ENCODE measurements at regions not wholly inside any gene's neighbourhood (a gene's known extent, or its start where the extent isn't known, plus 50 kb on each side); places are given as distances from the start of the nearest gene placed in this dataset.

DNA sequence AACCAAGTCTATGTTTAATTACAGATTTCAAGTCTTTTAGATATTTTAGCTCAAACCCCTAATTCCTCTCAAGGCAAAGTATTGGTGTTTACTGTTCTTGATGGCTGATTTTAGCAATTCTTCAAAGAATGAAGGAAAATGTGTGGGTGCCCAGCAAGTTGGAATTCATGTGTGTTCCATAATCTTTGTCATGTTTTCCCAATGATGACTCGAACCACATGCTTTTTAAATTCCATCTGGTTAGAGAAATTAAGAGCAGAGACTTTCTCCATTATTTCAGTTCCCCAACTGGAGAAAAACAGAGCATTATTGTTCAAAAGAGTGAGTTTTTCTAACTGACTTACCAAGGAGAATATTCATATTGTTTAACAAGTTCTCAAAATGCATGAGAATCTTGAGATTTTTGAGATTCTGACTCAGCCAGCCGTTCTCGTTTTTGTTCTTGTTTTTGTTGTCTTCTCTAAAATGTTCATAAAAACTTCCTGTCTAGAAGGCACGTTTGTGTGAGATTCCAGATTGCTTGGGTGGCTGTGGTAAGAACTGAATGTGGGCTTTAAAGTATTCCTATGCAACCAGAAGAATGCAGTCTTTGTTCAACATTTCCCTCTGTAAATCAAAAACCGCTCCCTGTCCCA, 404.7 kb downstream of the IRS2 start:
- Histone ChIP-seq H3K27me3 (ENCODE audit: control insufficient read depth, insufficient read depth, low read length) (no peaks in the 10 kb centered on the region), H3K4me3 (ENCODE audit: low read depth, low read length) (no peak overlapping the region), H3K36me3 (ENCODE audit: control insufficient read depth, insufficient read depth, low read length) (no peaks in the 10 kb centered on the region)
- TF ChIP-seq, protein P1, sequence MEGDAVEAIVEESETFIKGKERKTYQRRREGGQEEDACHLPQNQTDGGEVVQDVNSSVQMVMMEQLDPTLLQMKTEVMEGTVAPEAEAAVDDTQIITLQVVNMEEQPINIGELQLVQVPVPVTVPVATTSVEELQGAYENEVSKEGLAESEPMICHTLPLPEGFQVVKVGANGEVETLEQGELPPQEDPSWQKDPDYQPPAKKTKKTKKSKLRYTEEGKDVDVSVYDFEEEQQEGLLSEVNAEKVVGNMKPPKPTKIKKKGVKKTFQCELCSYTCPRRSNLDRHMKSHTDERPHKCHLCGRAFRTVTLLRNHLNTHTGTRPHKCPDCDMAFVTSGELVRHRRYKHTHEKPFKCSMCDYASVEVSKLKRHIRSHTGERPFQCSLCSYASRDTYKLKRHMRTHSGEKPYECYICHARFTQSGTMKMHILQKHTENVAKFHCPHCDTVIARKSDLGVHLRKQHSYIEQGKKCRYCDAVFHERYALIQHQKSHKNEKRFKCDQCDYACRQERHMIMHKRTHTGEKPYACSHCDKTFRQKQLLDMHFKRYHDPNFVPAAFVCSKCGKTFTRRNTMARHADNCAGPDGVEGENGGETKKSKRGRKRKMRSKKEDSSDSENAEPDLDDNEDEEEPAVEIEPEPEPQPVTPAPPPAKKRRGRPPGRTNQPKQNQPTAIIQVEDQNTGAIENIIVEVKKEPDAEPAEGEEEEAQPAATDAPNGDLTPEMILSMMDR (IDR thresholded peaks at IDR 0.05; ENCODE audit: insufficient read depth, low read length, poor library complexity, severe bottlenecking) = no peak
- DNase-seq (ENCODE audit: low read depth) = peak; percentile 39

GRCh38 chr13:109380457-109380856, 405.9 kb downstream of the IRS2 start:
- H3K4me3 ChIP-seq (ENCODE audit: low read depth, low read length) = no peak overlapping the region
- no peak for DNase-seq (ENCODE audit: low read depth)
- H3K36me3 ChIP-seq (ENCODE audit: control insufficient read depth, insufficient read depth, low read length) = no peaks in the 10 kb centered on the region
- TF ChIP-seq, protein P1 (IDR thresholded peaks at IDR 0.05; ENCODE audit: insufficient read depth, low read length, poor library complexity, severe bottlenecking) = no peak
- H3K27me3 ChIP-seq (ENCODE audit: control insufficient read depth, insufficient read depth, low read length) = no peaks in the 10 kb centered on the region

DNA sequence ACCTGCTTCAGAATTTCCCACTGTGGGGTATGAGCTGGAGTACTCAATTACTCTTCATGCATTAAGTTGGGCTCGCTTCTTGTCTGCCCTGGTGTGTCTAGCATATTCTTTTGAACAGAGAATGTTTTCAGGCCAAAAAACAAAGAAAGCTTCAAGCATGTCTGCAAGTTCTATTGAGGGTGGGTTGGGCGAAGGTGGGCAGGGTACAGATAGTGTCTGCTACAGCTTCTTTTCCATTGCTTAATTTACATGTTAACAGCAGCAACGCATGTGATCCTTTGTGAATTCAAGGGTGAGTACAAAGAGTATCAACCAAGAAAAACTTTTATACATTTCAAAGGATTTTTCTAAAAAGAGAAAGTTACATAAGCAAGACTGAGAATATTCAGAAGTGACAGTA, 406.5 kb downstream of the IRS2 start:
- Histone ChIP-seq H3K4me3 (ENCODE audit: low read depth, low read length) (no peak overlapping the region), H3K27me3 (ENCODE audit: control insufficient read depth, insufficient read depth, low read length) (no peaks in the 10 kb centered on the region), H3K36me3 (ENCODE audit: control insufficient read depth, insufficient read depth, low read length) (no peaks in the 10 kb centered on the region)
- no peak for DNase-seq (ENCODE audit: low read depth)
- TF ChIP-seq, protein P1 (IDR thresholded peaks at IDR 0.05; ENCODE audit: insufficient read depth, low read length, poor library complexity, severe bottlenecking) = no peak

GRCh38 chr13:109376936-109377335, 409.4 kb downstream of the IRS2 start:
- no peak for DNase-seq (ENCODE audit: low read depth)
- Histone ChIP-seq H3K36me3 (ENCODE audit: control insufficient read depth, insufficient read depth, low read length) (no peaks in the 10 kb centered on the region), H3K27me3 (ENCODE audit: control insufficient read depth, insufficient read depth, low read length) (no peaks in the 10 kb centered on the region), H3K4me3 (ENCODE audit: low read depth, low read length) (no peak overlapping the region)
- TF ChIP-seq, protein P1 (IDR thresholded peaks at IDR 0.05; ENCODE audit: insufficient read depth, low read length, poor library complexity, severe bottlenecking) = no peak

GRCh38 chr13:109374609-109375200, 411.7 kb downstream of the IRS2 start:
- TF ChIP-seq, protein P1 (IDR thresholded peaks at IDR 0.05; ENCODE audit: insufficient read depth, low read length, poor library complexity, severe bottlenecking) = no peak
- Histone ChIP-seq H3K36me3 (ENCODE audit: control insufficient read depth, insufficient read depth, low read length) (no peaks in the 10 kb centered on the region), H3K27me3 (ENCODE audit: control insufficient read depth, insufficient read depth, low read length) (no peaks in the 10 kb centered on the region), H3K4me3 (ENCODE audit: low read depth, low read length) (no peak overlapping the region)
- DNase-seq (ENCODE audit: low read depth) = no peak

- H3K4me3 ChIP-seq (ENCODE audit: low read depth, low read length) = no peak overlapping the region
- H3K27me3 ChIP-seq (ENCODE audit: control insufficient read depth, insufficient read depth, low read length) = no peaks in the 10 kb centered on the region
- DNase-seq (ENCODE audit: low read depth) = no peak
- H3K36me3 ChIP-seq (ENCODE audit: control insufficient read depth, insufficient read depth, low read length) = no peaks in the 10 kb centered on the region
- TF ChIP-seq, protein P1 (IDR thresholded peaks at IDR 0.05; ENCODE audit: insufficient read depth, low read length, poor library complexity, severe bottlenecking) = no peak
Measured at GRCh38 chr13:109372666-109373065, 413.7 kb downstream of the IRS2 start.
